ENCODE measurements at regions not wholly inside any gene's neighbourhood (a gene's known extent, or its start where the extent isn't known, plus 50 kb on each side); places are given as distances from the start of the nearest gene placed in this dataset.

GRCh38 chr18:47531717-47532116, 280.3 kb upstream of the SKOR2 start:
- no peak for TF ChIP-seq JUND (IDR thresholded peaks at IDR 0.05)
- no peak for TF ChIP-seq CTCF (IDR thresholded peaks at IDR 0.05)
- no peak for TF ChIP-seq GATA2 (CRISPR knock-in tag; IDR thresholded peaks at IDR 0.05)
- TF ChIP-seq RFX5 (IDR thresholded peaks at IDR 0.05; ENCODE audit: low read length), result no peak
- no peak for TF ChIP-seq EP300 (IDR thresholded peaks at IDR 0.05; ENCODE audit: borderline replicate concordance in 1 of 2, low read depth in 1 of 2, low read length in 1 of 2)
- TF ChIP-seq NFIC (IDR thresholded peaks at IDR 0.05; ENCODE audit: borderline replicate concordance), result no peak
- TF ChIP-seq POLR2AphosphoS5 (IDR thresholded peaks at IDR 0.05; ENCODE audit: low read depth, low read length), result no peak
- TF ChIP-seq RAD21 (IDR thresholded peaks at IDR 0.05; ENCODE audit: low read length), result no peak
- no peak for TF ChIP-seq SIN3A (IDR thresholded peaks at IDR 0.05; ENCODE audit: borderline replicate concordance, low read depth, low read length)
- no peak for TF ChIP-seq MAX (IDR thresholded peaks at IDR 0.05; ENCODE audit: low read depth)
- TF ChIP-seq USF2 (IDR thresholded peaks at IDR 0.05; ENCODE audit: borderline replicate concordance, low read depth, low read length), result no peak

Data from SK-N-SH (cell line).